HCT116 (cell line): ENCODE measurements at regions not wholly inside any gene's neighbourhood (a gene's known extent, or its start where the extent isn't known, plus 50 kb on each side); places are given as distances from the start of the nearest gene placed in this dataset.

Experiments
- ATAC-seq: fragments of 200-7000 bp; cut with Tn5 transposase; 2 replicates; pipeline ENCODE4 v1.9.1; 2020; ENCODE audit warnings: mild to moderate bottlenecking, moderate library complexity
- BruUV-seq: library from RNA; stranded (reverse); fragments of 400-500 nt; replicated peaks from 2 replicates; lab custom pipeline; 2021; lab: Mats Ljungman, UMichigan
- CTCF ChIA-PET: fragments of 300-600 bp; sonication (Branson Sonifier 250); formaldehyde crosslinking; loops from one replicate; lab custom pipeline; 2021; ENCODE audit warnings: antibody characterized with exemption; lab: Charles Lee
- POLR2A ChIA-PET: fragments of 300-600, 350-600 bp; sonication (Branson Sonifier 250); formaldehyde crosslinking; loops from one replicate; lab custom pipeline; 2021; ENCODE audit warnings: antibody characterized with exemption; lab: Charles Lee
- RAD21 ChIA-PET, 2 experiments: fragments of 300-600 bp; sonication (Branson Sonifier 250); formaldehyde crosslinking; loops; one replicate each; lab custom pipeline; 2023; ENCODE audit warnings: low total read pairs in 2 of 2; ENCODE audit not compliant: uncharacterized antibody in 2 of 2, unreplicated experiment in 2 of 2, low non-redundant PET in 1 of 2; lab: Charles Lee
- DNase-seq: peaks from one replicate; pipeline ENCODE4 v3.0.0-alpha.2; 2010; ENCODE audit warnings: low read depth, low spot score
- H2AFZ ChIP-seq: fragments of 200-600 bp; shearing (Covaris generic), sonication (generic); 2 replicates; pipeline ENCODE4 v1.6.1; 2017; ENCODE audit warnings: low read depth, mixed run types, mixed read lengths, antibody characterized with exemption, low read length; ENCODE audit not compliant: poor library complexity, severe bottlenecking
- H3K27ac ChIP-seq: 2 replicates; pipeline ENCODE4 v1.5.1; 2012; ENCODE audit warnings: low read depth, low read length
- H3K27me3 ChIP-seq: fragments of 200-600 bp; sonication (generic); 2 replicates; pipeline ENCODE4 v1.6.1; 2016; ENCODE audit warnings: mixed run types, low read length, mixed read lengths; ENCODE audit not compliant: insufficient read depth
- H3K36me3 ChIP-seq, 2 experiments: fragments of 200-500 bp in 1 of 2; fragments of 200-600 bp in 1 of 2; sonication (Bioruptor generic) in 1 of 2; sonication (generic) in 1 of 2; 2 replicates each; pipeline versions ENCODE4 v1.5.1 to v1.6.1; 2014 to 2016; ENCODE audit warnings: low read length in 2 of 2, inconsistent platforms in 1 of 2, mixed read lengths in 1 of 2, mixed run types in 1 of 2; ENCODE audit not compliant: insufficient read depth in 2 of 2, control insufficient read depth in 1 of 2
- H3K4me1 ChIP-seq, 2 experiments: fragments of 200-600 bp in 1 of 2; sonication (generic) in 1 of 2; 2 replicates each; pipeline versions ENCODE4 v1.5.1 to v1.6.1; 2012 to 2017; ENCODE audit warnings: low read length in 2 of 2, inconsistent platforms in 1 of 2, mild to moderate bottlenecking in 1 of 2, mixed read lengths in 1 of 2, mixed run types in 1 of 2, moderate library complexity in 1 of 2; ENCODE audit not compliant: insufficient read depth in 2 of 2, control insufficient read depth in 1 of 2
- H3K4me2 ChIP-seq: fragments of 200-600 bp; sonication (generic); 2 replicates; pipeline ENCODE4 v1.6.1; 2017; ENCODE audit warnings: mixed run types, low read length, mixed read lengths
- H3K4me3 ChIP-seq, 2 experiments: fragments of 200-600 bp in 1 of 2; sonication (generic) in 1 of 2; replicated peaks in 1 of 2; 2 replicates each; pipeline ENCODE4 v1.5.1; 2011 to 2016; ENCODE audit warnings: low read length in 2 of 2, control low read depth in 1 of 2, low read depth in 1 of 2, mild to moderate bottlenecking in 1 of 2, mixed read lengths in 1 of 2, mixed run types in 1 of 2
- H3K79me2 ChIP-seq: fragments of 200-600 bp; sonication (generic); 2 replicates; pipeline ENCODE4 v1.6.1; 2017; ENCODE audit warnings: mild to moderate bottlenecking, mixed run types, low read length, moderate library complexity, mixed read lengths; ENCODE audit not compliant: insufficient read depth
- H3K9ac ChIP-seq: fragments of 200-600 bp; sonication (generic); 2 replicates; pipeline ENCODE4 v1.6.1; 2016; ENCODE audit warnings: low read length, mixed read lengths
- H3K9me2 ChIP-seq: fragments of 200-600 bp; sonication (generic), shearing (Covaris generic); 2 replicates; pipeline ENCODE4 v1.6.1; 2017; ENCODE audit warnings: mixed run types, mild to moderate bottlenecking, moderate library complexity; ENCODE audit not compliant: insufficient read depth
- H3K9me3 ChIP-seq, 2 experiments: fragments of 200-500 bp in 1 of 2; fragments of 200-600 bp in 1 of 2; sonication (Bioruptor generic) in 1 of 2; sonication (generic) in 1 of 2; 2 replicates each; pipeline ENCODE4 v1.6.1; 2014 to 2017; ENCODE audit warnings: low read length in 2 of 2, mixed read lengths in 2 of 2, inconsistent platforms in 1 of 2, low read depth in 1 of 2, mild to moderate bottlenecking in 1 of 2, mixed run types in 1 of 2, moderate library complexity in 1 of 2; ENCODE audit not compliant: control insufficient read depth in 1 of 2, insufficient read depth in 1 of 2
- H4K20me1 ChIP-seq: fragments of 200-600 bp; sonication (generic), shearing (Covaris generic); 2 replicates; pipeline ENCODE4 v1.6.1; 2017; ENCODE audit warnings: mixed run types, mild to moderate bottlenecking, moderate library complexity; ENCODE audit not compliant: insufficient read depth
- CBX3 ChIP-seq: IDR thresholded peaks from 2 replicates; pipeline ENCODE4 v1.6.1; 2012; ENCODE audit warnings: low read depth
- EGR1 ChIP-seq: IDR thresholded peaks from 2 replicates; pipeline ENCODE4 v1.6.1; 2012; ENCODE audit warnings: low read depth
- EZH2 ChIP-seq: fragments of 200-600 bp; sonication (generic); IDR thresholded peaks from 2 replicates; pipeline ENCODE4 v1.6.1; 2017; ENCODE audit warnings: antibody characterized with exemption, mixed run types
- JUND ChIP-seq: IDR thresholded peaks from 2 replicates; pipeline ENCODE4 v1.6.1; 2012
- SIN3A ChIP-seq: IDR thresholded peaks from 2 replicates; pipeline ENCODE4 v1.6.1; 2012; ENCODE audit warnings: low read depth
- ZFX ChIP-seq: fragments of 450-650 bp; IDR thresholded peaks from 2 replicates; pipeline ENCODE4 v1.6.1; 2017
- ZNF274 ChIP-seq: fragments of 200-500 bp; sonication (Bioruptor generic); IDR thresholded peaks from 2 replicates; pipeline ENCODE4 v1.6.1; 2014; ENCODE audit warnings: mild to moderate bottlenecking, low read depth, low read length, inconsistent platforms
- intact Hi-C: fragments of 100-400 bp; cut with micrococcal nuclease; formaldehyde crosslinking; loops from 2 replicates; pipeline ENCODE4 v1.10.0; 2022
- TF ChIP-seq, protein P1 (sequence below), 3 experiments: fragments of 200-600 bp in 1 of 3; sonication (generic) in 1 of 3; IDR thresholded peaks in 2 of 3; conservative IDR thresholded peaks in 1 of 3; 2 replicates each; pipeline ENCODE4 v1.5.1; 2012 to 2017; ENCODE audit warnings: low read depth in 2 of 3, low read length in 2 of 3, antibody characterized with exemption in 1 of 3, borderline replicate concordance in 1 of 3, control low read depth in 1 of 3, mild to moderate bottlenecking in 1 of 3, mixed read lengths in 1 of 3, mixed run types in 1 of 3, moderate library complexity in 1 of 3; ENCODE audit not compliant: insufficient read depth in 1 of 3
- TF ChIP-seq, protein P2 (sequence below): IDR thresholded peaks from 2 replicates; pipeline ENCODE4 v1.6.1; 2012

DNA sequence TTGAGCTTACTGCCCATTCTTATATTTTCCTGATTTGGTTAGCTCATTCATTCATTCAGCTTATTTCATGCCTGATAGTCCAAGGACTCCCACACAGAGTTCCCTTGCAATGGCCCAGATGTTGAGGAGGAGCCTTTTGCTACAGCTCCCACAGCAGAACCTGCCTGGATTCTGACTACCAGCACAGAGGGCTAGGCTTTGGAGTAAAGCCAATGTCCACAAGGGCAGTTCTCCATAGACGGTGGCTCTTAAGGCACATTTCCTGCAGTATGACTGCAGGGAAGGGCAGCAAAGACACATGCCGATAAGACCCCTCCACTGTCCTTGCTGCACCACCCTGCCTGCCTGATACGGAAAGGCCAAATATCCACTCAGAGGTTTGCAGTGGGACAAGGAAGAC lies 112.3 kb upstream of the SYNDIG1 start:
- Histone ChIP-seq H3K27me3 (no peaks in the 10 kb centered on the region), H3K9me3 (peaks cover 0 to 12% of the 10 kb centered on the region in 2 experiments; a peak in 2 of 4 replicates), H3K9me2 (no peaks in the 10 kb centered on the region), H3K4me3 (no peak overlapping the region), H4K20me1 (no peaks in the 10 kb centered on the region), H3K4me1 (no peaks in the 10 kb centered on the region), H3K27ac (no peak overlapping the region), H3K36me3 (no peaks in the 10 kb centered on the region), H3K79me2 (no peaks in the 10 kb centered on the region), H3K4me2 (no peak overlapping the region), H3K9ac (no peak overlapping the region), H2AFZ (no peak overlapping the region)
- DNase-seq (no peak), ATAC-seq (no peak)
- TF ChIP-seq, protein P1, sequence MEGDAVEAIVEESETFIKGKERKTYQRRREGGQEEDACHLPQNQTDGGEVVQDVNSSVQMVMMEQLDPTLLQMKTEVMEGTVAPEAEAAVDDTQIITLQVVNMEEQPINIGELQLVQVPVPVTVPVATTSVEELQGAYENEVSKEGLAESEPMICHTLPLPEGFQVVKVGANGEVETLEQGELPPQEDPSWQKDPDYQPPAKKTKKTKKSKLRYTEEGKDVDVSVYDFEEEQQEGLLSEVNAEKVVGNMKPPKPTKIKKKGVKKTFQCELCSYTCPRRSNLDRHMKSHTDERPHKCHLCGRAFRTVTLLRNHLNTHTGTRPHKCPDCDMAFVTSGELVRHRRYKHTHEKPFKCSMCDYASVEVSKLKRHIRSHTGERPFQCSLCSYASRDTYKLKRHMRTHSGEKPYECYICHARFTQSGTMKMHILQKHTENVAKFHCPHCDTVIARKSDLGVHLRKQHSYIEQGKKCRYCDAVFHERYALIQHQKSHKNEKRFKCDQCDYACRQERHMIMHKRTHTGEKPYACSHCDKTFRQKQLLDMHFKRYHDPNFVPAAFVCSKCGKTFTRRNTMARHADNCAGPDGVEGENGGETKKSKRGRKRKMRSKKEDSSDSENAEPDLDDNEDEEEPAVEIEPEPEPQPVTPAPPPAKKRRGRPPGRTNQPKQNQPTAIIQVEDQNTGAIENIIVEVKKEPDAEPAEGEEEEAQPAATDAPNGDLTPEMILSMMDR (IDR thresholded peaks at IDR 0.05 in 2 of 3, conservative IDR thresholded peaks at IDR 0.05 in 1 of 3; ENCODE audit: borderline replicate concordance in 1 of 3, insufficient read depth in 1 of 3, low read depth in 2 of 3, low read length in 2 of 3), result no peak
- TF ChIP-seq ZNF274 (no peak), SIN3A (no peak)
- intact Hi-C loops, result no loop called here
- ChIA-PET CTCF (no interaction called here), POLR2A (no interaction called here), RAD21 (no interaction called here)
- no TSS peak for BruUV-seq

DNA sequence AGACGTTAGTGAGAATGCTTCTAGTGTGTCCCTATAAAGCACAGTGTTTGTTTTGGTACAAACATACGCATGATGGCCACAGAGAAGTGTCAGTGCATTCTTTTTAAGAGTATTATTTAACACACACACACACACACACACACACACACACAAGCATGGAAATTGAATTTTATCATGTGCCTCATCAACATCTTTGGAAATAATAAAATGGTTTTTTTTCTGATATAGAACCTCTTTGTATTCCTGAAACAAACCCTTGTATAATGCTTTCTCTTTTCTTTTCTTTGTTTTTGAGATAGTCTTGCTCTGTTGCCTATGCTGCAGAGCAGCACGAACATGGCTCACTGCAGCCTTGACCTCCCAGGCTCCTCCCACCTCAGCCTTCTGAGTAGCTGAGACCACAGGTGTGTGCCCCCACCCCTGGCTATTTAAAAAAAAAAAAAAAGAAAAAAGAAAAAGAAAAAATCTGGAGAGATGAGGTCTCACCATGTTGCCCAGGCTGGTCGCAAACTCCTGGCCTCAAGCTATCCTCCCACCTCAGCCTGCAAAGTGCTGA lies 116.2 kb upstream of the SYNDIG1 start:
- no peak for TF ChIP-seq JUND
- no peak for TF ChIP-seq CBX3
- TF ChIP-seq ZFX, result no peak
- TF ChIP-seq, protein P2, sequence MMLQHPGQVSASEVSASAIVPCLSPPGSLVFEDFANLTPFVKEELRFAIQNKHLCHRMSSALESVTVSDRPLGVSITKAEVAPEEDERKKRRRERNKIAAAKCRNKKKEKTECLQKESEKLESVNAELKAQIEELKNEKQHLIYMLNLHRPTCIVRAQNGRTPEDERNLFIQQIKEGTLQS, result no peak
- no peak for TF ChIP-seq EZH2
- no peak for TF ChIP-seq EGR1
- no TSS peak for BruUV-seq
- intact Hi-C loops, result no loop called here
- ATAC-seq, result no peak
- H3K9me3 ChIP-seq, result peaks cover 0 to 10% of the 10 kb centered on the region in 2 experiments; a peak in 1 of 4 replicates
- H3K27me3 ChIP-seq, result no peaks in the 10 kb centered on the region
- no peak overlapping the region for H3K9ac ChIP-seq
- ChIA-PET CTCF (interaction anchor here (0.7 kb wide), 1 partner anchor 29 kb away, joined by 3 read pairs; no protein-coding TSS in a partner anchor), POLR2A (no interaction called here), RAD21 (no interaction called here)
- no peak overlapping the region for H2AFZ ChIP-seq
- no peaks in the 10 kb centered on the region for H3K79me2 ChIP-seq
- no peaks in the 10 kb centered on the region for H3K9me2 ChIP-seq
- H3K4me1 ChIP-seq, result no peaks in the 10 kb centered on the region
- no peaks in the 10 kb centered on the region for H4K20me1 ChIP-seq
- H3K27ac ChIP-seq, result no peak overlapping the region
- DNase-seq, result no peak
- no peak overlapping the region for H3K4me2 ChIP-seq
- no peak overlapping the region for H3K4me3 ChIP-seq
- no peaks in the 10 kb centered on the region for H3K36me3 ChIP-seq
